ENCODE measurements at regions not wholly inside any gene's neighbourhood (a gene's known extent, or its start where the extent isn't known, plus 50 kb on each side); places are given as distances from the start of the nearest gene placed in this dataset.

DNA sequence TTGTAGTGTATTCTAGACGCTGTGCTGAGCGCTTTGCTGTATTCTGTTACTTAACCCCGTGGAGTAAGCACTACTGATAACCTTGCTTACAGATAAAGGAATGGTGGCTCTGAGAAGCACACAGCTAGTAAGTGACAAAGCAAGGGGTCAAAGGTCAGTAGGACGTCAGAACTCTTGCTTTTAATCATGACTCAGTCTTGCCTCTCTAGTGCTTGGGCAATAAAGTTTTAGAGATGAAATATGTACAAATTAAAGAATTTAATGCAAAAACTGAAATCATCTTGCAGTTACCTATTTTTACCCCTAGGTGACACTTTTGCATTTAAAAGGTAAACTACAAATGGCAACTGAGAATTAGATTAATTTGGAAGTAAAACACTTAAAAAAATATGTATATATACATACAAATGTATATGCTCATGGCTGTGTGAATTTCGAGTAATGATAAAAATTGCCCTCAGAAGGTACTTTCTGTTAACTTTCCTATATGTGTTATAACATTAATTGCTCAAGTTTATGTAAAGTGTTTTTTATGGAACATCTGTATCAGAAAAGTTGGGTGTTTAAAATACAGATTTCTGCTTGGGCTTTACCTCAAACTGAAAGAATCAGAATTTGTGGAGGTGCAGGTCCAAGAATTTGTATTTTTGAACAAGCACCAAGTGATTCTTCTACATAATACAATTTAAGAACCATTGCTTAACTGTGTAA is 175.1 kb upstream of the DAB2 start:
- Histone ChIP-seq H4K91ac (ENCODE audit: insufficient read length, low read depth, low read length) (no peak overlapping the region), H3K9ac (ENCODE audit: extremely low read depth, insufficient read length, low read length) (no peak overlapping the region), H2AFZ (ENCODE audit: low read length) (no peak overlapping the region), H2BK20ac (ENCODE audit: low read depth, low read length, poor library complexity, severe bottlenecking) (no peak overlapping the region), H2BK5ac (ENCODE audit: insufficient read length, low read length) (no peak overlapping the region), H3K56ac (ENCODE audit: insufficient read length, low read depth, low read length) (no peak overlapping the region), H3K4ac (ENCODE audit: low read depth, low read length) (no peak overlapping the region), H3K27ac (ENCODE audit: insufficient read length, low read depth, low read length) (no peak overlapping the region), H3K9me3 (ENCODE audit: control insufficient read depth, low read depth, low read length) (no peaks in the 10 kb centered on the region), H3K79me1 (ENCODE audit: insufficient read depth, low read depth, low read length, poor library complexity, severe bottlenecking) (no peaks in the 10 kb centered on the region), H3K14ac (ENCODE audit: insufficient read depth, low read length) (no peak overlapping the region), H2BK120ac (ENCODE audit: low read depth, low read length, poor library complexity, severe bottlenecking) (no peak overlapping the region), H3K4me1 (ENCODE audit: insufficient read depth, low read length) (no peaks in the 10 kb centered on the region), H3K23me2 (ENCODE audit: insufficient read length, low read depth, low read length, poor library complexity, severe bottlenecking) (no peaks in the 10 kb centered on the region), H4K20me1 (ENCODE audit: control insufficient read depth, insufficient read depth, insufficient read length) (no peaks in the 10 kb centered on the region), H2BK15ac (ENCODE audit: low read depth, low read length) (no peak overlapping the region), H2BK12ac (ENCODE audit: insufficient read length, low read depth, low read length) (no peak overlapping the region), H3K4me2 (ENCODE audit: insufficient read depth, insufficient read length, low read length) (no peak overlapping the region), H4K5ac (ENCODE audit: insufficient read length, low read depth, low read length) (no peak overlapping the region), H3K27me3 (ENCODE audit: insufficient read depth, low read length) (no peaks in the 10 kb centered on the region), H4K8ac (replicated peaks; ENCODE audit: insufficient read length, low read depth, low read length) (no peak overlapping the region), H2AK5ac (ENCODE audit: insufficient read length, low read length) (no peak overlapping the region), H3K23ac (ENCODE audit: insufficient read length, low read depth, low read length) (no peak overlapping the region), H3T11ph (ENCODE audit: low read length) (no peak overlapping the region), H3K79me2 (ENCODE audit: insufficient read depth, low read length) (no peaks in the 10 kb centered on the region), H3K18ac (ENCODE audit: insufficient read length, low read depth, low read length) (no peak overlapping the region)
- Mint-ChIP-seq H3K36me3 (ENCODE audit: insufficient read depth in 1 of 3, low read depth in 3 of 3) (no peaks in the 10 kb centered on the region), H3K4me3 (no peak overlapping the region), H3K27me3 (ENCODE audit: low read depth) (no peaks in the 10 kb centered on the region), H3K9me3 (no peaks in the 10 kb centered on the region), H3K4me1 (no peaks in the 10 kb centered on the region), H3K27ac (no peak overlapping the region)
- no peak for DNase-seq
- peak; percentile 68 for TF ChIP-seq CTCF (conservative IDR thresholded peaks at IDR 0.05)
- no CpG with 5 or more reads among the region's 5 CpGs for WGBS (ENCODE audit: extremely low coverage, insufficient read length, low lambda C conversion rate)

Measured in H9 (cell line).